GM19468 (cell line): ENCODE measurements at regions not wholly inside any gene's neighbourhood (a gene's known extent, or its start where the extent isn't known, plus 50 kb on each side); places are given as distances from the start of the nearest gene placed in this dataset.

Experiments used
- ATAC-seq: cut with Tn5 transposase; IDR thresholded peaks from one replicate; pipeline ENCODE4 v1.9.1; 2021; ENCODE audit warnings: mild to moderate bottlenecking, moderate library complexity, moderate number of reproducible peaks; ENCODE audit not compliant: unreplicated experiment; ENCODE audit errors: extremely low read depth

GRCh38 chr1:78348496-78349284 lies 142.1 kb upstream of the PTGFR start:
- ATAC-seq: no peak

- ATAC-seq: no peak
Measured at GRCh38 chr1:78351551-78352216, 139.1 kb upstream of the PTGFR start.

- no peak for ATAC-seq
Measured at GRCh38 chr1:78355656-78356055, 135.1 kb upstream of the PTGFR start.

GRCh38 chr1:78358165-78358564 lies 132.6 kb upstream of the PTGFR start:
- ATAC-seq: no peak

GRCh38 chr1:78359666-78360065 lies 131.1 kb upstream of the PTGFR start:
- no peak for ATAC-seq

GRCh38 chr1:78360584-78360983 lies 130.2 kb upstream of the PTGFR start:
- no peak for ATAC-seq

- no peak for ATAC-seq
Measured at GRCh38 chr1:78367700-78368099, 123.1 kb upstream of the PTGFR start.

GRCh38 chr1:78369546-78369945 lies 121.2 kb upstream of the PTGFR start:
- ATAC-seq: no peak

GRCh38 chr1:78370356-78370755 lies 120.4 kb upstream of the PTGFR start:
- ATAC-seq: peak; percentile 54

GRCh38 chr1:78370779-78371482 lies 119.8 kb upstream of the PTGFR start:
- no peak for ATAC-seq

- no peak for ATAC-seq
Measured at GRCh38 chr1:78373676-78374075, 117.1 kb upstream of the PTGFR start.

GRCh38 chr1:78375996-78376395 lies 114.8 kb upstream of the PTGFR start:
- no peak for ATAC-seq

GRCh38 chr1:78377356-78377928 lies 113.3 kb upstream of the PTGFR start:
- peak; percentile 69 for ATAC-seq

GRCh38 chr1:78383923-78384322 lies 106.9 kb upstream of the PTGFR start:
- no peak for ATAC-seq

GRCh38 chr1:78385744-78386462 lies 104.9 kb upstream of the PTGFR start:
- ATAC-seq: peak; percentile 80

GRCh38 chr1:78387201-78387600 lies 103.6 kb upstream of the PTGFR start:
- no peak for ATAC-seq

GRCh38 chr1:78387871-78388270 lies 102.9 kb upstream of the PTGFR start:
- ATAC-seq: no peak

- no peak for ATAC-seq
Measured at GRCh38 chr1:78388275-78388674, 102.5 kb upstream of the PTGFR start.

GRCh38 chr1:78401148-78401547 lies 89.6 kb upstream of the PTGFR start:
- ATAC-seq: no peak

- ATAC-seq: no peak
Measured at GRCh38 chr1:78408192-78408591, 82.6 kb upstream of the PTGFR start.
